Activated B cell treated with CpG ODN at 0.5 μM for 24 hours (primary cell): ENCODE measurements at regions not wholly inside any gene's neighbourhood (a gene's known extent, or its start where the extent isn't known, plus 50 kb on each side); places are given as distances from the start of the nearest gene placed in this dataset.

Experiments used
- ATAC-seq: fragments of 200-7000 bp; cut with Tn5 transposase; one replicate; pipeline ENCODE4 v1.10.0; 2021; ENCODE audit warnings: low read depth, mild to moderate bottlenecking, moderate library complexity
- CTCF ChIA-PET: fragments of 350-600 bp; sonication (Branson Sonifier 250); formaldehyde crosslinking; loops from one replicate; lab custom pipeline; 2021; ENCODE audit warnings: antibody characterized with exemption; lab: Charles Lee
- POLR2A ChIA-PET: fragments of 350-600 bp; sonication (Branson Sonifier 250); formaldehyde crosslinking; loops from one replicate; lab custom pipeline; 2021; ENCODE audit warnings: antibody characterized with exemption; lab: Charles Lee
- DNase-seq: peaks from one replicate; pipeline ENCODE4 v3.0.0; 2022
- H3K27ac Mint-ChIP-seq: one replicate; pipeline ENCODE4 v1.8.0; 2020; ENCODE audit warnings: mixed read lengths
- H3K27me3 Mint-ChIP-seq: one replicate; pipeline ENCODE4 v1.8.0; 2021; ENCODE audit warnings: mixed read lengths
- H3K36me3 Mint-ChIP-seq: one replicate; pipeline ENCODE4 v1.8.0; 2021; ENCODE audit warnings: low read depth, mixed read lengths
- H3K4me1 Mint-ChIP-seq: one replicate; pipeline ENCODE4 v1.8.0; 2021; ENCODE audit warnings: mixed read lengths
- H3K4me3 Mint-ChIP-seq: one replicate; pipeline ENCODE4 v1.8.0; 2020; ENCODE audit warnings: mild to moderate bottlenecking, mixed read lengths
- H3K9me3 Mint-ChIP-seq: one replicate; pipeline ENCODE4 v1.8.0; 2020; ENCODE audit warnings: mixed read lengths
- intact Hi-C: fragments of 100-400 bp; cut with micrococcal nuclease; formaldehyde crosslinking; loops from one replicate; pipeline ENCODE4 v1.15.1; 2024
- TF ChIP-seq, protein P1 (sequence below): fragments of 200-600 bp; IDR thresholded peaks from one replicate; pipeline ENCODE4 v1.8.0; 2022; ENCODE audit warnings: antibody characterized with exemption, mild to moderate bottlenecking

DNA sequence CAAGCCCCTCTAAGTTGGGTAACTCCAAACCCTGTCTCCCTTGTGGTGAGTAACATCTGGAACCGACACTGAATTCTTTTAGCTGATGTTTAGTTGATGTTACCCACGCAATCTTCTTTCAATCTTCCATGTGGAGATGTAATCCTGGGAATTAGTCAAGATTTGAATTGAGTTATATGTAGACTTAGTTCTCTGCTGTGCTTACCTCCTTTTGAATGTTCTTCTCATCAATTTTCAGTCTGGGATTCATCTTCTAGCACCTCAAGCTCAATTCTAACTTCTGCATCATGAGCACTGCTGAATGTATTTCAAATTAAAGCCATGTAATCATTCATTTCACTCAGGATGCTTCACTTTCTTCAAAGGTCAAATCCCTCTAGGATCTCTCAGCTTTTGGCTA is 270.6 kb downstream of the FAM170A start:
- Mint-ChIP-seq H3K27me3 (no peaks in the 10 kb centered on the region), H3K9me3 (no peaks in the 10 kb centered on the region), H3K4me3 (no peak overlapping the region), H3K36me3 (no peaks in the 10 kb centered on the region), H3K27ac (no peak overlapping the region), H3K4me1 (no peaks in the 10 kb centered on the region)
- ATAC-seq (no peak), DNase-seq (no peak)
- ChIA-PET POLR2A (no interaction called here), CTCF (no interaction called here)
- intact Hi-C loops: no loop called here
- TF ChIP-seq, protein P1, sequence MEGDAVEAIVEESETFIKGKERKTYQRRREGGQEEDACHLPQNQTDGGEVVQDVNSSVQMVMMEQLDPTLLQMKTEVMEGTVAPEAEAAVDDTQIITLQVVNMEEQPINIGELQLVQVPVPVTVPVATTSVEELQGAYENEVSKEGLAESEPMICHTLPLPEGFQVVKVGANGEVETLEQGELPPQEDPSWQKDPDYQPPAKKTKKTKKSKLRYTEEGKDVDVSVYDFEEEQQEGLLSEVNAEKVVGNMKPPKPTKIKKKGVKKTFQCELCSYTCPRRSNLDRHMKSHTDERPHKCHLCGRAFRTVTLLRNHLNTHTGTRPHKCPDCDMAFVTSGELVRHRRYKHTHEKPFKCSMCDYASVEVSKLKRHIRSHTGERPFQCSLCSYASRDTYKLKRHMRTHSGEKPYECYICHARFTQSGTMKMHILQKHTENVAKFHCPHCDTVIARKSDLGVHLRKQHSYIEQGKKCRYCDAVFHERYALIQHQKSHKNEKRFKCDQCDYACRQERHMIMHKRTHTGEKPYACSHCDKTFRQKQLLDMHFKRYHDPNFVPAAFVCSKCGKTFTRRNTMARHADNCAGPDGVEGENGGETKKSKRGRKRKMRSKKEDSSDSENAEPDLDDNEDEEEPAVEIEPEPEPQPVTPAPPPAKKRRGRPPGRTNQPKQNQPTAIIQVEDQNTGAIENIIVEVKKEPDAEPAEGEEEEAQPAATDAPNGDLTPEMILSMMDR: no peak

DNA sequence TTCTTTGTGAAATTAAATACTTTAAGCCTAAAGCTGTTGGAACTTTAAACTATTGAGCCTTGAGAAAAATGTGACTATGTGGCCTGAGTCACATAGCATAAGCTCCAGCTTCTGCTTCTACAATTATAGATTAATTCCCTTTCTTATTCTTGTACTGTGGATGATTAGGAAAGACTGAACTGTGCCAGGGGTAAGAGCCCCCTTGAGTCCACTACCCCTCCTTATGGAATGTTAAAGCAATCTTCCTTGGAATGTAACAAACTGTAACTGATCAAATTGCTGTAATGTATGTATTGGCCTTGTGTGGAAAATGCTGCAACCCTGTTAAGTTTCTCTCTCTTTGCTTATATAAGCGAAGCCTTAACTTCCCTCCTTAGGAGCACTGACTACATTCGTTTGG is 273.2 kb downstream of the FAM170A start:
- H3K9me3 Mint-ChIP-seq: no peaks in the 10 kb centered on the region
- ATAC-seq (no peak), DNase-seq (no peak)
- no peak overlapping the region for H3K4me3 Mint-ChIP-seq
- no peaks in the 10 kb centered on the region for H3K36me3 Mint-ChIP-seq
- intact Hi-C loops: no loop called here
- no peaks in the 10 kb centered on the region for H3K27me3 Mint-ChIP-seq
- H3K4me1 Mint-ChIP-seq: no peaks in the 10 kb centered on the region
- no peak overlapping the region for H3K27ac Mint-ChIP-seq
- TF ChIP-seq, protein P1: no peak
- ChIA-PET CTCF (no interaction called here), POLR2A (no interaction called here)

DNA sequence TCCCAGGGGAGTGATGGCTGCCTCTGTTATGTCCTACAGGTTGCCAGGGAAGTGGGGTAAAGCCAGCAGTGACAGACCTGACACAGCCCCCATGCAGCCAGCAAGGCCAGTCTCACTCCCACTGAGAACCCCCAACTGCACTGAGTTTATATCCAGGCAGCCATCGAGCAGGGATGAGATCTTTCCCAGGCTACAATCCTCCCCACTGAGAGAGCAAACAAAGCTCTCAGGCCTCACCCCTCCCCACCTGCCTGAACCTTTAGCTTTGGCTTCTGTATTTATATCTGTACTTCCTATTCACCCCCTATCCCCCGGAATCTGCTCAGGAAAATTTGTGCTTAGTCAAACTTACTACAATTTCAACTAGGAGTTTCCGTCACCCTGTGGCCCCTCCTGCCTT is 284.1 kb downstream of the FAM170A start:
- H3K4me1 Mint-ChIP-seq: no peaks in the 10 kb centered on the region
- H3K4me3 Mint-ChIP-seq: no peak overlapping the region
- peaks cover 3% of the 10 kb centered on the region for H3K27me3 Mint-ChIP-seq
- H3K36me3 Mint-ChIP-seq: no peaks in the 10 kb centered on the region
- POLR2A ChIA-PET: no interaction called here
- CTCF ChIA-PET: no interaction called here
- ATAC-seq (no peak), DNase-seq (no peak)
- intact Hi-C loops: no loop called here
- TF ChIP-seq, protein P1: no peak
- H3K27ac Mint-ChIP-seq: no peak overlapping the region
- no peaks in the 10 kb centered on the region for H3K9me3 Mint-ChIP-seq

DNA sequence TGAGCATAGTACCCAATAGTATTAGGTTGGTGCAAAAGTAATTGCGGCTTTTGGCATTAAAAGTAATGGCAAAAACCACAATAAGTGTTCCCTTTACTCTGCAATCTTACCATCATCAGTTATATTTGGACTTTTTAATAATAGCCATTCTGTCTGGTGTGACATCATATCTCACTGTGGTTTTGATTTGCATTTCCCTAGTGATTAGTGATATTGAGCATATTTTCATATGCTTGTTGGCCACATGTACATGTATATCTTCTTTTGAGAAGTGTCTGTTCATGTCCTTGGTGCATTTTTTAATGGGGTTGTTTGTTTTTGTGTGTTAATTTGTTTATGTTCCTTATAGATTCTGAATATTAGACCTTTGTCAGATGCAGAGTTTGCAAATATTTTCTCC is 289.9 kb downstream of the FAM170A start:
- POLR2A ChIA-PET: no interaction called here
- ATAC-seq: no peak

DNA sequence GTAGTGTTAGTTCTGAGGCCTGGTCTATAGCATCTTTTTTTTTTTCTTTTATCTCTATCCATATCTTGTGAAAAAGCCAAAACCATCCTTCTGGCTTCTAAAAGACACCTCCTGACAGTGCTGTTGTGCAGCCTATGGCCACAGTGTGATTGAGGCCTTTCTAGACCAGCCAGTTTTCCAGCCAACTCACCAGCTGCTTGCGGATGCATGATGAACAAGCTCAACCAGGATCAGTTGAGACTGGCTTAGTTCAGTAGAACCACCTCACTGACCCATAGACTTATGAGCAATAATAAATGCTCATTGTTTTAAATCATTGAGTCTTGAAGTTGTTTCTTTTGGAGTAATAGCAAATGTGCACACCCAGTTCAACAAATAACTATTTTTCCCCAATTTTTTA is 296.9 kb downstream of the FAM170A start:
- DNase-seq (no peak), ATAC-seq (no peak)
- no peaks in the 10 kb centered on the region for H3K36me3 Mint-ChIP-seq
- no peaks in the 10 kb centered on the region for H3K4me1 Mint-ChIP-seq
- H3K27me3 Mint-ChIP-seq: no peaks in the 10 kb centered on the region
- CTCF ChIA-PET: no interaction called here
- POLR2A ChIA-PET: no interaction called here
- intact Hi-C loops: no loop called here
- TF ChIP-seq, protein P1: no peak
- no peak overlapping the region for H3K4me3 Mint-ChIP-seq
- no peak overlapping the region for H3K27ac Mint-ChIP-seq
- peaks cover 5% of the 10 kb centered on the region for H3K9me3 Mint-ChIP-seq

More for the DNA sequence above, 289.9 kb downstream of the FAM170A start:
- H3K9me3 Mint-ChIP-seq: no peaks in the 10 kb centered on the region
- no peaks in the 10 kb centered on the region for H3K4me1 Mint-ChIP-seq
- no peak overlapping the region for H3K27ac Mint-ChIP-seq
- TF ChIP-seq, protein P1: no peak
- peaks cover 3% of the 10 kb centered on the region for H3K27me3 Mint-ChIP-seq
- DNase-seq: no peak
- no peak overlapping the region for H3K4me3 Mint-ChIP-seq
- CTCF ChIA-PET: no interaction called here
- no peaks in the 10 kb centered on the region for H3K36me3 Mint-ChIP-seq
- intact Hi-C loops: no loop called here
